NT2/D1 (cell line): ENCODE measurements at regions not wholly inside any gene's neighbourhood (a gene's known extent, or its start where the extent isn't known, plus 50 kb on each side); places are given as distances from the start of the nearest gene placed in this dataset.

Experiments
- SUZ12 ChIP-seq: IDR thresholded peaks from 2 replicates; pipeline ENCODE4 v1.6.1; 2011; ENCODE audit not compliant: insufficient read length, insufficient read depth; ENCODE audit errors: extremely low read depth
- YY1 ChIP-seq: IDR thresholded peaks from 2 replicates; pipeline ENCODE4 v1.6.1; 2011; ENCODE audit not compliant: insufficient read length, insufficient read depth
- ZNF274 ChIP-seq: IDR thresholded peaks from 2 replicates; pipeline ENCODE4 v1.6.1; 2011; ENCODE audit warnings: mild to moderate bottlenecking, low read depth, low read length

- TF ChIP-seq ZNF274 (no peak), SUZ12 (no peak), YY1 (no peak)
Observed at GRCh38 chr6:40845553-40845952, 193.5 kb downstream of the UNC5CL start.
